T-cell (primary cell): ENCODE measurements at regions not wholly inside any gene's neighbourhood (a gene's known extent, or its start where the extent isn't known, plus 50 kb on each side); places are given as distances from the start of the nearest gene placed in this dataset.
"Not testable (repeated sequence)": the region's sequence is repeated elsewhere in the genome, so short reads cannot be mapped to it uniquely, and the experiment has no call there.

Experiments used
- ATAC-seq, 4 experiments: fragments of 200-7000 bp in 3 of 4; fragments of 150-1000 bp in 1 of 4; cut with Tn5 transposase; replicated peaks in 1 of 4; 1 replicate in 3 of 4; 2 replicates in 1 of 4; pipeline ENCODE4 v1.10.0; 2021; ENCODE audit warnings: moderate library complexity in 3 of 4, mild to moderate bottlenecking in 2 of 4, moderate number of reproducible peaks in 1 of 4
- CTCF ChIA-PET, 2 donors: fragments of 300-600 bp; sonication (Branson Sonifier 250); formaldehyde crosslinking; loops; one replicate each; lab custom pipeline; 2022; ENCODE audit warnings: antibody characterized with exemption in 2 of 2; lab: Charles Lee
- POLR2A ChIA-PET, 2 donors: fragments of 300-600 bp; sonication (Branson Sonifier 250); formaldehyde crosslinking; loops; one replicate each; lab custom pipeline; 2022; ENCODE audit warnings: antibody characterized with exemption in 2 of 2; lab: Charles Lee
- DNase-seq, 35 experiments: peaks; one replicate each; pipeline versions ENCODE4 v3.0.0 to v3.0.0-alpha.2; 2013 to 2023
- H3K27ac ChIP-seq: one replicate; pipeline ENCODE4 v1.5.1; 2013; ENCODE audit warnings: low read length
- H3K27me3 ChIP-seq, 2 experiments: replicated peaks in 1 of 2; 1 replicate in 1 of 2; 2 replicates in 1 of 2; pipeline versions ENCODE4 v1.6.1 to v1.7.0; 2013; ENCODE audit warnings: low read length in 1 of 2, mixed read lengths in 1 of 2; ENCODE audit not compliant: control insufficient read depth in 2 of 2, insufficient read depth in 2 of 2; ENCODE audit errors: extremely low read depth in 1 of 2
- H3K36me3 ChIP-seq, 2 donors: 1 replicate in 1 of 2; 2 replicates in 1 of 2; pipeline versions ENCODE4 v1.6.1 to v1.7.0; 2013; ENCODE audit warnings: low read length in 1 of 2; ENCODE audit not compliant: control insufficient read depth in 2 of 2, insufficient read depth in 1 of 2; ENCODE audit errors: extremely low read depth in 1 of 2
- H3K4me1 ChIP-seq, 2 experiments: 1 replicate in 1 of 2; 2 replicates in 1 of 2; pipeline versions ENCODE4 v1.6.1 to v1.7.0; 2013; ENCODE audit warnings: low read length in 2 of 2, mixed read lengths in 1 of 2; ENCODE audit not compliant: insufficient read depth in 2 of 2, control insufficient read depth in 1 of 2; ENCODE audit errors: extremely low read depth in 1 of 2
- H3K4me3 ChIP-seq, 2 donors: 1 replicate in 1 of 2; 2 replicates in 1 of 2; pipeline versions ENCODE4 v1.5.1 to v1.7.0; 2013; ENCODE audit warnings: mild to moderate bottlenecking in 2 of 2, low read length in 1 of 2, moderate library complexity in 1 of 2; ENCODE audit not compliant: control insufficient read depth in 1 of 2; ENCODE audit errors: extremely low read depth in 1 of 2
- H3K9me3 ChIP-seq: 2 replicates; pipeline ENCODE4 v1.7.0; 2013
- H3K27ac Mint-ChIP-seq, 2 donors: one replicate each; pipeline ENCODE4 v1.8.0; 2020 to 2021; ENCODE audit warnings: mild to moderate bottlenecking in 2 of 2, mixed read lengths in 2 of 2
- H3K27me3 Mint-ChIP-seq, 2 donors: one replicate each; pipeline ENCODE4 v1.8.0; 2021 to 2022; ENCODE audit warnings: mixed read lengths in 2 of 2
- H3K36me3 Mint-ChIP-seq: one replicate; pipeline ENCODE4 v1.8.0; 2021; ENCODE audit warnings: mixed read lengths
- H3K4me1 Mint-ChIP-seq, 3 donors: one replicate each; pipeline ENCODE4 v1.8.0; 2020 to 2022; ENCODE audit warnings: mixed read lengths in 3 of 3, mild to moderate bottlenecking in 1 of 3
- H3K4me3 Mint-ChIP-seq, 3 donors: one replicate each; pipeline ENCODE4 v1.8.0; 2020 to 2022; ENCODE audit warnings: mild to moderate bottlenecking in 3 of 3, mixed read lengths in 3 of 3, moderate library complexity in 3 of 3
- H3K9me3 Mint-ChIP-seq, 3 donors: one replicate each; pipeline ENCODE4 v1.8.0; 2020 to 2022; ENCODE audit warnings: mixed read lengths in 3 of 3
- WGBS: methylation state at CpG from one replicate; pipeline ENCODE4 v1.1.5; 2013; ENCODE audit warnings: missing lambda C conversion rate; ENCODE audit not compliant: insufficient coverage; 5-methylcytosine and 5-hydroxymethylcytosine counted together

GRCh38 chr7:19352305-19352695 lies 207.1 kb upstream of the FERD3L start:
- POLR2A ChIA-PET, result no interaction called here
- Histone ChIP-seq H3K27me3 (no peaks in the 10 kb centered on the region), H3K36me3 (no peaks in the 10 kb centered on the region), H3K4me3 (no peak overlapping the region), H3K27ac (no peak overlapping the region), H3K9me3 (no peaks in the 10 kb centered on the region), H3K4me1 (no peaks in the 10 kb centered on the region)
- CTCF ChIA-PET, result no interaction called here
- Mint-ChIP-seq H3K4me3 (no peak overlapping the region), H3K27me3 (no peaks in the 10 kb centered on the region), H3K36me3 (no peaks in the 10 kb centered on the region), H3K4me1 (no peaks in the 10 kb centered on the region), H3K9me3 (peaks cover 2 to 12% (median 3%) of the 10 kb centered on the region in 3 donors), H3K27ac (no peak overlapping the region)
- no CpG with 5 or more reads among the region's 1 CpG for WGBS
- DNase-seq (no peak), ATAC-seq (no peak)

DNA sequence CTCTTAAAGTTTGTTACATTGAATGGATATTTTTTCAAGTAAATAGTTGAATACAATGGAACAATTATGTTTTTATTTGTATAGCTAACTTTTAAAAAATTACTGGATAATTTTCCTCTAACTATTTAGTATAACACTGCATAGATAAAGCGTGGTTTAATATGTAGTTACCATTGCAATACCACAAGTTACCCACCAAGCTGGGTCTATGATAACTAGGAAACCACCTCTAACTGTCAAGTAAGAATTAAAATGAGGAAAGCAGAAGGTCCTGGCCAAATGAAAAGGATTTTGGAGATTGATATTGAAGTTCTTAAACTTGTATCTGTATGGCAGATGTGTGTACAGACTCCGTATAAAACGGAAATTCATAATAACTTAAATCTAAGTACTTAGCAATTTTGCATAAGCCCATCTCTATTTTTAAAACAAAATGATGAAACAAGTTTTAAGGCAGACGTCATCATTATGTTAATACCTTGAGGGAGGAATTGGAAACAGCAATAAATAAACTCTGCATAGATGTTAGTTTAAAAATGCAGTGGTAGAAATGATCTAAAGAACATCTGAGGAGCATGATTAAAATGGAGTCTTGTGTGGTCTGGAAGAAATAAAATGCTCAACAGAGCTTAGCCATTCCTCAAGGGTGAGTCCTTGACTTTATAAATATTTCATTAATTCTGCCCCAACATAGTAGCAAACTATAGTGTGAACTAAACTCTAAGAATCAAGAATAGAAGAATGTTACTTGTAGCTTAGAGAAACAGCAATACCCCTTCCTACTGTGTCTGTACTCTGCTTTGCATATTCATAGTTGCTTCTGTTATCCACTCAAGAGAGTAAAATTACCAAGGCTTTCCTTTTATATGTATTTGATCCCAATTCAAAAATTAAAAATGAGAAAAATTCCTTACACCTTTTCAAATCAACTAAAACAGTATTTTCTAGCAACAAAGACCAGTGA lies 206.4 kb upstream of the FERD3L start:
- Histone ChIP-seq H3K4me1 (no peaks in the 10 kb centered on the region), H3K27me3 (no peaks in the 10 kb centered on the region), H3K27ac (no peak overlapping the region), H3K4me3 (no peak overlapping the region), H3K9me3 (no peaks in the 10 kb centered on the region), H3K36me3 (no peaks in the 10 kb centered on the region)
- POLR2A ChIA-PET, result no interaction called here
- WGBS, result no CpG with 5 or more reads among the region's 4 CpGs
- Mint-ChIP-seq H3K36me3 (no peaks in the 10 kb centered on the region), H3K4me3 (no peak overlapping the region), H3K27me3 (no peaks in the 10 kb centered on the region), H3K4me1 (no peaks in the 10 kb centered on the region), H3K9me3 (peaks cover 2 to 7% (median 3%) of the 10 kb centered on the region in 3 donors), H3K27ac (no peak overlapping the region)
- CTCF ChIA-PET, result no interaction called here
- DNase-seq (no peak), ATAC-seq (no peak)

DNA sequence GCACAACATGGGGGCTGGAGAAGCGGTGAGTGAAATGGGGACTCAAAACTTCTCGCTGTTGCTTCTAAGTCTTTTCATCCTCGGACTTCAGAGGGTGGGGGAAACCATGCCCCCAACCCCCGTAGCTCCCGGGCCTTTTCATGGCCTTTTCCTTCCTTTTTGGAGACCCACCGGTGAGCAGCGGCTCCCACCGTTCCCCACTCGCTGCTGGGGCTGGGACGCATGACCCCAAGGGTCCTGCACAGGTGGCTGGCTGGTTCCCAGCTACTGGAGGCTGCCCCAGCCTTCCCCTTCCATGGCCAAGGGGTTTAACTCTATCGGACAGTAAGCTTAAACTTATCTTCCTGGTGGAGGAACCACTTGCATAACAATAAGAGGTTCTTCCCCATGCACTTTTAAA lies 194.3 kb upstream of the FERD3L start:
- POLR2A ChIA-PET, result no interaction called here
- H3K36me3 Mint-ChIP-seq, result no peaks in the 10 kb centered on the region
- WGBS, result 88% methylated on average over 11 of the region's 11 CpGs
- DNase-seq (no peak), ATAC-seq (no peak)
- no peak overlapping the region for H3K27ac ChIP-seq
- H3K27me3 Mint-ChIP-seq, result no peaks in the 10 kb centered on the region
- H3K27me3 ChIP-seq, result no peaks in the 10 kb centered on the region
- H3K4me1 ChIP-seq, result no peaks in the 10 kb centered on the region
- no peaks in the 10 kb centered on the region for H3K4me1 Mint-ChIP-seq
- peaks cover 0 to 9% (median 8%) of the 10 kb centered on the region in 3 donors for H3K9me3 Mint-ChIP-seq
- H3K4me3 ChIP-seq, result no peak overlapping the region
- H3K9me3 ChIP-seq, result no peaks in the 10 kb centered on the region
- H3K4me3 Mint-ChIP-seq, result no peak overlapping the region
- H3K27ac Mint-ChIP-seq, result no peak overlapping the region
- CTCF ChIA-PET, result no interaction called here
- no peaks in the 10 kb centered on the region for H3K36me3 ChIP-seq

GRCh38 chr7:19338512-19338911 lies 193.3 kb upstream of the FERD3L start:
- H3K4me3 Mint-ChIP-seq, DNase-seq, H3K9me3 Mint-ChIP-seq, H3K27ac Mint-ChIP-seq, POLR2A ChIA-PET, H3K27me3 Mint-ChIP-seq, ATAC-seq, CTCF ChIA-PET, H3K4me1 ChIP-seq, H3K36me3 ChIP-seq, H3K4me3 ChIP-seq, H3K4me1 Mint-ChIP-seq, H3K9me3 ChIP-seq, H3K36me3 Mint-ChIP-seq, H3K27ac ChIP-seq, H3K27me3 ChIP-seq: not testable (repeated sequence)
- WGBS, result no CpG with 5 or more reads among the region's 3 CpGs

- H3K4me3 Mint-ChIP-seq, result no peak overlapping the region
- ChIA-PET CTCF (no interaction called here), POLR2A (no interaction called here)
- no peaks in the 10 kb centered on the region for H3K36me3 ChIP-seq
- H3K4me3 ChIP-seq, result no peak overlapping the region
- H3K27me3 Mint-ChIP-seq, result no peaks in the 10 kb centered on the region
- DNase-seq (no peak), ATAC-seq (no peak)
- H3K27ac ChIP-seq, result no peak overlapping the region
- H3K27ac Mint-ChIP-seq, result no peak overlapping the region
- H3K4me1 ChIP-seq, result no peaks in the 10 kb centered on the region
- WGBS, result no CpG with 5 or more reads among the region's 2 CpGs
- H3K4me1 Mint-ChIP-seq, result no peaks in the 10 kb centered on the region
- H3K9me3 ChIP-seq, result no peaks in the 10 kb centered on the region
- H3K27me3 ChIP-seq, result no peaks in the 10 kb centered on the region
- H3K36me3 Mint-ChIP-seq, result no peaks in the 10 kb centered on the region
- H3K9me3 Mint-ChIP-seq, result peaks cover 0 to 9% (median 9%) of the 10 kb centered on the region in 3 donors
Measured at GRCh38 chr7:19336836-19337383, 191.7 kb upstream of the FERD3L start.

DNA sequence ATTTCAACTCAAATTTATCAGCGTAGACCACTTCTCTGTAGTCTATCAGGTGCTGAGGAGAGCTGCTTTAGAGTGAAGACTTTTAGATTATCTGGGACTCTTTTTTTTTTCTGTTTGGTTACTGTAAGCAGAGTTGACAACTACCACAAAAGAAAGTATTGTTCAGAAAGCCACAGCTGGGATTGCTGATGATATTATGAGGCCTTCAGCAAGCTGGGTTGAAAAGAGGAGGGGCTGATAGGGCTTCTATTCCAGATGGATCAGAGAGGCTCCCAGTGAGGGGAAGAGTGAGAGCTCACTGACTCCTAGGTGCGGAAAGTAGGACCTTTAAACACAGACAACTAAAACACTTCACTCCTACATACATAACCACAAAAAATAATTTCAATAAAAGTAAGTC lies 188.5 kb upstream of the FERD3L start:
- no peaks in the 10 kb centered on the region for H3K4me1 ChIP-seq
- DNase-seq (no peak), ATAC-seq (no peak)
- H3K36me3 ChIP-seq, result no peaks in the 10 kb centered on the region
- H3K9me3 ChIP-seq, result no peaks in the 10 kb centered on the region
- no peaks in the 10 kb centered on the region for H3K27me3 ChIP-seq
- no peak overlapping the region for H3K27ac ChIP-seq
- peaks cover 4 to 8% (median 5%) of the 10 kb centered on the region in 3 donors for H3K9me3 Mint-ChIP-seq
- no peak overlapping the region for H3K27ac Mint-ChIP-seq
- H3K4me3 Mint-ChIP-seq, result no peak overlapping the region
- H3K36me3 Mint-ChIP-seq, result no peaks in the 10 kb centered on the region
- no peaks in the 10 kb centered on the region for H3K27me3 Mint-ChIP-seq
- no CpG with 5 or more reads among the region's 2 CpGs for WGBS
- CTCF ChIA-PET, result interaction anchor here in 1 of 2 donors (0.5 kb wide), 1 partner anchor 188 kb away, joined by 3 read pairs; no protein-coding TSS in a partner anchor
- H3K4me3 ChIP-seq, result no peak overlapping the region
- no peaks in the 10 kb centered on the region for H3K4me1 Mint-ChIP-seq
- POLR2A ChIA-PET, result no interaction called here
